ENCODE measurements at regions not wholly inside any gene's neighbourhood (a gene's known extent, or its start where the extent isn't known, plus 50 kb on each side); places are given as distances from the start of the nearest gene placed in this dataset.
A peak's percentile ranks its signal among the peaks of the same experiment; 100 is the strongest.

DNA sequence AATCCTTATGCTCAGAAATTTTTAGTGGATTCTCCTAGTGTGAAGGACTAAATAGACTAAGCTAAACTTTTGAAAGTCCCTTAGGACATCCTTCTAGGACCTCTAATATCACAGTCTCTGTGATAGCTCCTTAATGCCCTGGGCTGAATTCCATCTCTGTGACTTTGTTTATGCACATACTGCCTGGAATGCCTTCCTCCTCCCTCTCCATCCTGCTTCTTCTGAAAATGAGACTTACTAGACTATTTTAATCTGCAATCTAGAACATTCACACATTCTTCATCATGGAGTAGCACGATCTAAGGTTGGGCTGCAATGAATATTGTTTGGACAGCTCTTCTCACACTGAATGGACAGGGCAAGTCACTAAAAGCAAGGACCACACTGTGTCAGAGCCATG lies 65.0 kb upstream of the MSX1 start:
- no peaks in the 10 kb centered on the region for H3K36me3 ChIP-seq
- H3K4me3 ChIP-seq: no peak overlapping the region
- no peaks in the 10 kb centered on the region for H3K4me1 ChIP-seq (ENCODE audit: low read depth)
- H3K27ac ChIP-seq: no peak overlapping the region
- H3K27me3 ChIP-seq: no peaks in the 10 kb centered on the region
- DNase-seq (ENCODE audit: low read depth in 1 of 2, low spot score in 1 of 2): no peak
- TF ChIP-seq, protein P1, sequence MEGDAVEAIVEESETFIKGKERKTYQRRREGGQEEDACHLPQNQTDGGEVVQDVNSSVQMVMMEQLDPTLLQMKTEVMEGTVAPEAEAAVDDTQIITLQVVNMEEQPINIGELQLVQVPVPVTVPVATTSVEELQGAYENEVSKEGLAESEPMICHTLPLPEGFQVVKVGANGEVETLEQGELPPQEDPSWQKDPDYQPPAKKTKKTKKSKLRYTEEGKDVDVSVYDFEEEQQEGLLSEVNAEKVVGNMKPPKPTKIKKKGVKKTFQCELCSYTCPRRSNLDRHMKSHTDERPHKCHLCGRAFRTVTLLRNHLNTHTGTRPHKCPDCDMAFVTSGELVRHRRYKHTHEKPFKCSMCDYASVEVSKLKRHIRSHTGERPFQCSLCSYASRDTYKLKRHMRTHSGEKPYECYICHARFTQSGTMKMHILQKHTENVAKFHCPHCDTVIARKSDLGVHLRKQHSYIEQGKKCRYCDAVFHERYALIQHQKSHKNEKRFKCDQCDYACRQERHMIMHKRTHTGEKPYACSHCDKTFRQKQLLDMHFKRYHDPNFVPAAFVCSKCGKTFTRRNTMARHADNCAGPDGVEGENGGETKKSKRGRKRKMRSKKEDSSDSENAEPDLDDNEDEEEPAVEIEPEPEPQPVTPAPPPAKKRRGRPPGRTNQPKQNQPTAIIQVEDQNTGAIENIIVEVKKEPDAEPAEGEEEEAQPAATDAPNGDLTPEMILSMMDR (IDR thresholded peaks at IDR 0.05; ENCODE audit: low read depth, low read length): no peak
- H3K9me3 ChIP-seq (ENCODE audit: low read depth): no peaks in the 10 kb centered on the region

DNA sequence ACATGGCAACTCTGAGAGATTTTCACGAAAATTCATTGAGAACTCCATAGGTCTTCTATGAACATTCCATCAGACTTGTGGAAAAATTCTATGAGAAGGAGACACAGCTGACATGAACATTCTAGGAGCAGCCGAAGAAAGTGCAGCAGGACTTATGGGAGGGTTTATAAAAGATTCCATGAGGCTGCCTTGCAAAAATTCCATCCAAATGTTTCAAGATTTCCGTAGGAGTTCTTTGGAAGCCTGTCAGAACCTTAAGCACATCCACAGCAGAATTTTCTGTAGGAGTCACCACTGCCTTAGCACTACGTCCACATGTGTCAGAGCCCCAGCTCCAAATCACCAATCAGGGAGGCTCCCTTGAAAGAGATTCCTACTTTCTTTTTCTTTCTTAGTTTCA lies 67.0 kb upstream of the MSX1 start:
- DNase-seq (ENCODE audit: low read depth in 1 of 2, low spot score in 1 of 2): peak in 1 of 2 donors; percentile 25
- Histone ChIP-seq H3K27ac (no peak overlapping the region), H3K9me3 (ENCODE audit: low read depth) (no peaks in the 10 kb centered on the region), H3K4me1 (ENCODE audit: low read depth) (no peaks in the 10 kb centered on the region), H3K36me3 (no peaks in the 10 kb centered on the region), H3K4me3 (no peak overlapping the region), H3K27me3 (no peaks in the 10 kb centered on the region)
- TF ChIP-seq, protein P1 (IDR thresholded peaks at IDR 0.05; ENCODE audit: low read depth, low read length): no peak

DNA sequence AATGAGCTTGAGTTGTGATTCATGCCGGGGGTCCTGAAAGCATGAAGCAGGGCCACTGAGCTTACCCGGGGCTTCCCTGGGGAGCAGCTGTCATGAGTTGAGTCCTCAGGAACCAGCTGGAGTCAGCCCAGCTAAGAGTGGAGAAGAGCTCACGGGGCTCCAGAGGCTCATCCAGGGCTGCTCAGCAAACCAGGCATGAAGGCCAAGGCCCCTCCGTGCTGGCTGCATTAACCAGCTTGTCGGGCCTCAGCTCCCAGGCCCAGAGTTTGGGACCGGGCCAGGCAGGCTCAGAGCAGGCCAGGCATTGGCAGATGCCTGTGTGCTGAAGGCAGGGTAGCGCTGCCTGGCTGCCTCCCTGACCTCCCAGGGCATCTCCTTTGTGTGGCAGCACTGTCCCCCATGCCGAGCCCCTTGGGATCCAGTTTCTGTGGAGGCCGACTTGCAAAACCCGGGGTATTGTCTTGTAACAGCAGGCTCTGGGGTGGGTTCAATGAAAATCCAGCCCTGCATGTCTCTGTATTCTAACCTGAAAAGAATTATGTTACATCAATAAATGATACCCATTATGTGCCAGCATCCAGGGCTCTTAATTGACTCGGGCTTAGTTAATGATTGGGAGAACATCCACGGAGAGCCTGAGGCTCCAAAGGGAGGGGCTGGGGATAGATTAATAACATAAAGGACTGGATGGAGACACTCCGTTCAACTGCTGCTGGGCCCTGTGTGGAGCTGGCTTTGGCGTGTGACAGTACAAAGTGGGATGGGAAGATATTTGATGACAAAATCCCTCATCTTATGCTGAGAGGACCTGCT lies 68.0 kb upstream of the MSX1 start:
- Histone ChIP-seq H3K9me3 (ENCODE audit: low read depth) (no peaks in the 10 kb centered on the region), H3K4me3 (no peak overlapping the region), H3K4me1 (ENCODE audit: low read depth) (no peaks in the 10 kb centered on the region), H3K27me3 (no peaks in the 10 kb centered on the region), H3K36me3 (no peaks in the 10 kb centered on the region), H3K27ac (no peak overlapping the region)
- TF ChIP-seq, protein P1 (IDR thresholded peaks at IDR 0.05; ENCODE audit: low read depth, low read length): no peak
- no peak for DNase-seq (ENCODE audit: low read depth in 1 of 2, low spot score in 1 of 2)

DNA sequence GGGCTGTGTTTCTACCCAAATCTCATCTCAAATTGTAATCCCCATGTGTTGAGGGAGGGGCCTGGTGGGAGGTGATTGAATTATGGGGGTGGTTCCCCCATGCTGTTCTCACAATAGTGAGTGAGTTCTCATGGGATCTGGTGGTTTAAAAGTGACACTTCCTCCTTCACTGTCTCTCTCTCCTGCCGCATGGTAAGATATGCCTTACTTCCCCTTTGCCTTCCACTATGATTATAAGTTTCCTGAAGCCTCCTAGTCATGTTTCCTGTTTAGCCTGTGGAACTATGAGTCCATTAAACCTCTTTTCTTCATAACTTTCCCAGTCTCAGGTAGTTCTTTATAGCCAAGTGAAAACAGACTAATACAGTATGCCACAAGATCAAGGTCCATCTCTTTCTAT lies 70.0 kb upstream of the MSX1 start:
- TF ChIP-seq, protein P1 (IDR thresholded peaks at IDR 0.05; ENCODE audit: low read depth, low read length): no peak
- DNase-seq (ENCODE audit: low read depth in 1 of 2, low spot score in 1 of 2): no peak
- H3K9me3 ChIP-seq (ENCODE audit: low read depth): no peaks in the 10 kb centered on the region
- no peak overlapping the region for H3K4me3 ChIP-seq
- no peaks in the 10 kb centered on the region for H3K27me3 ChIP-seq
- H3K36me3 ChIP-seq: no peaks in the 10 kb centered on the region
- no peak overlapping the region for H3K27ac ChIP-seq
- H3K4me1 ChIP-seq (ENCODE audit: low read depth): no peaks in the 10 kb centered on the region

DNA sequence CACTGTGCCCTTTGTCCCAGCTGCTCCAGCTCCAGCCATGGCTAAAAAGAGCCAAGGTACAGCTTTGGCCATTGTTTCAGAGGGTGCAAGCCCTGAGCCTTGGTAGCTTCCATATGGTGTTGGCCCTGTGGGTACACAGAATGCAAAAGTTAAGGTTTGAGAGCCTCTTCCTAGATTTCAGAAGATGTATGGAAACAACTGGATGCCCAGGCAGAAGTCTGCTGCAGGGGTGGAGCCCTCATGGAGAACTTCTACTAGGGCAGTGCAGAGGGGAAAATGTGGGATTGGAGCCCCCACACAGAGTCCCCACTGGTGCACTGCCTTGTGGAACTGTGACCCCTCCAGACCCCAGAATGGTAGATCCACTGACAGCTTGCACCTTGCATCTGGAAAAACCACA lies 70.9 kb upstream of the MSX1 start:
- Histone ChIP-seq H3K27ac (no peak overlapping the region), H3K36me3 (no peaks in the 10 kb centered on the region), H3K9me3 (ENCODE audit: low read depth) (no peaks in the 10 kb centered on the region), H3K4me1 (ENCODE audit: low read depth) (no peaks in the 10 kb centered on the region), H3K4me3 (no peak overlapping the region), H3K27me3 (no peaks in the 10 kb centered on the region)
- no peak for DNase-seq (ENCODE audit: low read depth in 1 of 2, low spot score in 1 of 2)
- TF ChIP-seq, protein P1 (IDR thresholded peaks at IDR 0.05; ENCODE audit: low read depth, low read length): no peak
